GM10266 (cell line): ENCODE measurements at regions not wholly inside any gene's neighbourhood (a gene's known extent, or its start where the extent isn't known, plus 50 kb on each side); places are given as distances from the start of the nearest gene placed in this dataset.

Experiments used
- DNase-seq: peaks from one replicate; pipeline ENCODE4 v3.0.0; 2012; ENCODE audit errors: extremely low spot score
- CTCF ChIP-seq: IDR thresholded peaks from 2 replicates; pipeline ENCODE4 v1.5.1; 2012; ENCODE audit warnings: mild to moderate bottlenecking, low read depth; ENCODE audit not compliant: control insufficient read depth, insufficient read depth; ENCODE audit errors: missing control alignments

- TF ChIP-seq CTCF: no peak
- DNase-seq: no peak
Observed at GRCh38 chr5:118006219-118006618, 982.1 kb downstream of the DTWD2 start.

- no peak for TF ChIP-seq CTCF
- DNase-seq: no peak
Observed at GRCh38 chr5:117999939-118000549, 988.3 kb downstream of the DTWD2 start.

GRCh38 chr5:117982691-117983090, 1005.7 kb downstream of the DTWD2 start:
- no peak for TF ChIP-seq CTCF
- no peak for DNase-seq

- TF ChIP-seq CTCF: no peak
- DNase-seq: no peak
Observed at GRCh38 chr5:117973785-117974184, 1014.6 kb downstream of the DTWD2 start.

- no peak for DNase-seq
- no peak for TF ChIP-seq CTCF
Observed at GRCh38 chr5:117955831-117956230, 1032.5 kb downstream of the DTWD2 start.

GRCh38 chr5:117954331-117954730, 1034.0 kb downstream of the DTWD2 start:
- DNase-seq: no peak
- TF ChIP-seq CTCF: no peak

GRCh38 chr5:117953272-117953671, 1035.1 kb downstream of the DTWD2 start:
- TF ChIP-seq CTCF: no peak
- DNase-seq: no peak
